Cardiac muscle cell (in vitro differentiated cells and primary cell): ENCODE measurements at regions not wholly inside any gene's neighbourhood (a gene's known extent, or its start where the extent isn't known, plus 50 kb on each side); places are given as distances from the start of the nearest gene placed in this dataset.

Source experiments
- DNase-seq, 2 donors: peaks; one replicate each; pipeline versions ENCODE4 v3.0.0 to v3.0.0-alpha.2; 2010 to 2017; ENCODE audit warnings: low read depth in 1 of 2, low spot score in 1 of 2
- H3K27ac ChIP-seq: fragments of 200-600 bp; sonication (generic); 2 replicates; pipeline ENCODE4 v1.5.1; 2016
- H3K27me3 ChIP-seq: fragments of 200-600 bp; sonication (generic); 2 replicates; pipeline ENCODE4 v1.6.0; 2016; ENCODE audit warnings: control low read depth
- H3K36me3 ChIP-seq: fragments of 200-600 bp; sonication (generic); 2 replicates; pipeline ENCODE4 v1.5.1; 2016; ENCODE audit warnings: control low read depth
- H3K4me1 ChIP-seq: fragments of 200-600 bp; sonication (generic); 2 replicates; pipeline ENCODE4 v1.8.1; 2017; ENCODE audit warnings: low read depth, mild to moderate bottlenecking, mixed run types
- H3K4me3 ChIP-seq: fragments of 200-600 bp; sonication (generic); 2 replicates; pipeline ENCODE4 v1.5.1; 2016; ENCODE audit warnings: mild to moderate bottlenecking
- H3K9me3 ChIP-seq: fragments of 200-600 bp; sonication (generic); 2 replicates; pipeline ENCODE4 v1.5.1; 2017; ENCODE audit warnings: low read depth, mild to moderate bottlenecking, control low read depth
- CTCF ChIP-seq: IDR thresholded peaks from 2 replicates; pipeline ENCODE4 v1.5.1; 2012; ENCODE audit warnings: low read depth, mild to moderate bottlenecking, low read length

- no peak for TF ChIP-seq CTCF
- H3K4me1 ChIP-seq, result peaks cover 7% of the 10 kb centered on the region
- no peak overlapping the region for H3K4me3 ChIP-seq
- no peaks in the 10 kb centered on the region for H3K36me3 ChIP-seq
- H3K27ac ChIP-seq, result no peak overlapping the region
- H3K27me3 ChIP-seq, result no peaks in the 10 kb centered on the region
- no peak for DNase-seq
- no peaks in the 10 kb centered on the region for H3K9me3 ChIP-seq
Observed at GRCh38 chr1:87707411-87707810, 378.7 kb downstream of the LMO4 start.

GRCh38 chr1:87712261-87713010, 383.8 kb downstream of the LMO4 start:
- H3K27me3 ChIP-seq, result no peaks in the 10 kb centered on the region
- no peaks in the 10 kb centered on the region for H3K9me3 ChIP-seq
- H3K4me3 ChIP-seq, result no peak overlapping the region
- DNase-seq, result no peak
- H3K27ac ChIP-seq, result no peak overlapping the region
- no peaks in the 10 kb centered on the region for H3K36me3 ChIP-seq
- no peaks in the 10 kb centered on the region for H3K4me1 ChIP-seq
- TF ChIP-seq CTCF, result no peak

GRCh38 chr1:87714278-87714677, 385.6 kb downstream of the LMO4 start:
- TF ChIP-seq CTCF, result no peak
- H3K4me3 ChIP-seq, result no peak overlapping the region
- H3K27me3 ChIP-seq, result no peaks in the 10 kb centered on the region
- H3K9me3 ChIP-seq, result no peaks in the 10 kb centered on the region
- H3K4me1 ChIP-seq, result peaks cover 12% of the 10 kb centered on the region
- no peak overlapping the region for H3K27ac ChIP-seq
- no peaks in the 10 kb centered on the region for H3K36me3 ChIP-seq
- no peak for DNase-seq

- H3K27me3 ChIP-seq, result no peaks in the 10 kb centered on the region
- no peaks in the 10 kb centered on the region for H3K36me3 ChIP-seq
- no peak for TF ChIP-seq CTCF
- H3K4me1 ChIP-seq, result peaks cover 12% of the 10 kb centered on the region
- H3K27ac ChIP-seq, result no peak overlapping the region
- H3K9me3 ChIP-seq, result no peaks in the 10 kb centered on the region
- H3K4me3 ChIP-seq, result no peak overlapping the region
- DNase-seq, result no peak
Observed at GRCh38 chr1:87715052-87715451, 386.4 kb downstream of the LMO4 start.

GRCh38 chr1:87715471-87715870, 386.8 kb downstream of the LMO4 start:
- DNase-seq, result no peak
- H3K27me3 ChIP-seq, result no peaks in the 10 kb centered on the region
- H3K9me3 ChIP-seq, result no peaks in the 10 kb centered on the region
- no peaks in the 10 kb centered on the region for H3K36me3 ChIP-seq
- peaks cover 12% of the 10 kb centered on the region for H3K4me1 ChIP-seq
- no peak overlapping the region for H3K27ac ChIP-seq
- TF ChIP-seq CTCF, result no peak
- no peak overlapping the region for H3K4me3 ChIP-seq
